NCI-H2196 (cell line): ENCODE measurements at regions not wholly inside any gene's neighbourhood (a gene's known extent, or its start where the extent isn't known, plus 50 kb on each side); places are given as distances from the start of the nearest gene placed in this dataset.

Source experiments
- DNase-seq: peaks from one replicate; lab custom pipeline; 2025; ENCODE audit not compliant: unreplicated experiment; lab: John Stamatoyannopoulos, UW

DNA sequence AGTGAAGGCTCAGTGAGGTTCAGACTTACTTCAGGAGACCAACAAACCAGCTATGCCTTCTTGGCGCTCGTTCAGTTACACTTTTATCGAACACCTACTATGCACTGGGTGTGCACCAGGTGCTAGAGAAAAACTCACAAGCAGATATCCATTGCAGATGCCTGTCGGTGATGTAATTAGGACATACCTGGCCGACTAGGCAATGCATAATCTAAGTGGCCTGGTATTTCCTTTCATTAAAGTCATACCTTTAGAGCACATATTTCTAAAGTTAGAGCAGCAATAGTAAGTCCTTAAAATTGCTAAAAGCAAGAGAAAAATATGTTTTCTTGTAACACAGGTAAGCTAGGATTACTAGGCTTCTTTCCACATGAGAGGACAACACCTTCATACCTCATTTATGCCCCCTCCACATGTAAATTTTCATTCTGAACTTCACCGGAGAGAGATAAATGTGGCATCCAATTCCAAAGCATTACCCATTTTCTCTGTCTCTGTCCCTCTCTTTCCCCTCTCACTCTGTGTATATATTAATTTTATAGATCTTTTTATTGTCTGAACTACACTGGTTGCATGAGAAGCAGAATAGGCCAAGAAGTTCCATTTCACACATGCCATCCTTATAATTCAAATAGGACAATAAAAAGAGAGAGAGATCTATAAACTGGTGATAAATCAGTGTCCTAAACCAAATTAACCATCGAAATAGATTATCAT lies 242.2 kb downstream of the SPTSSA start:
- DNase-seq = no peak

- DNase-seq = no peak
Observed at GRCh38 chr14:34218881-34219280, 243.2 kb downstream of the SPTSSA start.

- DNase-seq = no peak
Observed at GRCh38 chr14:34214961-34215360, 247.1 kb downstream of the SPTSSA start.

DNA sequence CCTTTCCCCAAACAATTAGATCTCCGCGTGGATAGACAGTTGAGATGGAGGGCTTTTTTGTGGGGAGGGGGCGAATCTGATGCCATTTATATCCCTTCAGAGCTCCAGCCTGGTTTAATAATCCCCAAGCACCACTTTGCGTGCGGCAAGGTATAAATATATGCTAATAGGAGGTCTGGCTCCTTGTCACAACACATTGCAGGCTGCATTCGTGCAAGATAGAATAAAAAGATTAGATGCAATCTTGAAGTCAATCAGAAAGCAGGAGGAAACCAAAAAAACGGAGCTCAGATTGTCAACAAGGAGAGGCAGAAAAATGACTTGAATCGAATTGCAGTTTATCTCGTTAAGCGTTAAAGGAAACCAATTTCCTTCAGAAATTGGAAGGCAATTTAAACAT lies 248.7 kb downstream of the SPTSSA start:
- DNase-seq = no peak

- no peak for DNase-seq
Observed at GRCh38 chr14:34212172-34212929, 249.7 kb downstream of the SPTSSA start.

- no peak for DNase-seq
Observed at GRCh38 chr14:34211732-34212131, 250.3 kb downstream of the SPTSSA start.

DNA sequence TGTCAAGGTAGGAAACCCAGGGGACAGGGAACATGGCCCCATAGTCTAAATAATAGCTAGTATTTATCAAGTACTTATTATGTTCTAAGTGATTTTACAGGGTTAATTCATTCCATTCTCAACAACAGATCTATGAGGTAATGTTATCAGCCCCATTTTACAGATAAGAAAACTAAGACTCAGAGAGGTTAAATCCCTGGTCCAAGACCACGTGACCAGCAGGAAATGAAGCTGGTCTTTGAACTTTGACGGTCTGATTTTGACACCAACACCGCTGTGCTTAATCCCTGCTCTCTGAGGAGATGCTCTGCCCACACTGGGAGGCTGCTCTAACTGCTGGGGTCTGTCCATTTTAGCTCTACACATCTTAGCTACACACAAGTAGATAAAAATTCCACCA lies 253.5 kb downstream of the SPTSSA start:
- no peak for DNase-seq

- no peak for DNase-seq
Observed at GRCh38 chr14:34205799-34206198, 254.9 kb upstream of the EGLN3 start.

DNA sequence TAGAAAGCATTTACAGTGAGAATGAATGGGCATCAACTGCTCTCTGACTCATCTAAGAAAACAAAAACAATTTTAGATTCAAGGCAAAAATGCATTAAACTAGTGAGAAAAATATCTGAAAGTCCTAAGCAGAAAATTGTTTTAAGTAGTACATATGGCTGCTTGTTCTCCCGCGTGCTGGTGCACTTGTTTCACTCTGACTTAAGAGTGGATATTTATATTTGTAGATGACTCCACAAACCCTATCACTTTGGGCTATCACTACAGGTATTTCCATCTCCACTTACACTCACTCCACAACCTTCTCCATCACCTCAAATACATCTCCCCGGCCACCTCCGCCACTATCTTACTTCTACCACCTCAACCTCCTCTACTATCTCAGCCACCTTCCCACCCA lies 253.9 kb upstream of the EGLN3 start:
- no peak for DNase-seq

DNA sequence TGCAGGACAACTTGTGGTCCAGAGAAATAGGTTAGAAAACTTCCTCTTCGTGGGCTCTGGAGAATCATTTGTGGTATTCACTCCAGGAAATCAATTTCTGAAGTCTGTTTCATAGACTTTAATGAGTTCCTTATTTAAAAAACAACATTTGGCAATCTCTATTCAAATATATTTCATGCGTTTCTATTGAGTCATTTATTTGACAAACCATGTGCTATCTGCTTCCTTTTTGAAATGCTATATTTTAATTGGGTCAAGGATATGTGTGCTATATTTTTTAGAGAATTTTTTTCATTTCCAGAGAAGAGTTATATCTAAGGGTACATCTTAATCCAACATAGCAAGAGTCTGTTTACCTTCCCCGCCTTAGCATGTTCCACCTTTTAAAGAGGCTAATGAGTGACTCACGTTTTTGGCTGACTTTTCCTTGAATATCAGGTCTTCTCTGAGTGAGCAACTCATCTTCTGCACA lies 252.4 kb upstream of the EGLN3 start:
- no peak for DNase-seq

DNA sequence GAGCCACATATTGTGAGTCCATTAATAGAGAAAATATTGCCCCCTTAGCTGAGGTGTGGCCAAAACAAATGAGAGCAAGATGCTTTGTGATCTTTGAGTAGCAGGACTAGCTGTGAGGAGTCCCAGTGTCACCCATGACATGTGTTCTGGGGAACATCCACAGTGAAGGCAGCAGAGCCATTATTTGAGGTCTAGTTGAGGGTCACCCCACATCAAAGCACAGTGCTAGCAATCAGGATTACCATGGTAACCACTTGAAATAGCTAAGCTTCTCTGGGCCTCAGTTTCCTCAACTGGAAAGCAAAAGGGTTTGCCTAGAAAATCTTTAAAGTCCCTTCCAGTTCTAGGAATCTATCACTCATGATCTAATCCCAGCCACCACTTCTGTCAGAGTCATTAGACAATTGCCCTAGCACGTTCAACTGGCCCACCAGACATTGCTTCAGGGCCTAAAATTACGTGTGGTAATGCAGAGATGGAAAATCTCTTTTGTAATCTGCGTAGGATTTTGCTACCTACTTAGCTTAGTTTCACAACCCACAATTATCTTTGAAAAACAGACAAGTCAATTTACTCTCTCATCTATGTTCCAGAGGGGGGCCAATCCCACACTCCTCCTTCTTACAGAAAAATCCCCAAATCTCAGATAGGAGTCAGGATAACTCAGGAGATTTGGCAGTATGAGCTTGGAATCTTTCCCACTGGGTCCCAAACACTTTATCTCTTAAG lies 251.2 kb upstream of the EGLN3 start:
- DNase-seq = no peak

DNA sequence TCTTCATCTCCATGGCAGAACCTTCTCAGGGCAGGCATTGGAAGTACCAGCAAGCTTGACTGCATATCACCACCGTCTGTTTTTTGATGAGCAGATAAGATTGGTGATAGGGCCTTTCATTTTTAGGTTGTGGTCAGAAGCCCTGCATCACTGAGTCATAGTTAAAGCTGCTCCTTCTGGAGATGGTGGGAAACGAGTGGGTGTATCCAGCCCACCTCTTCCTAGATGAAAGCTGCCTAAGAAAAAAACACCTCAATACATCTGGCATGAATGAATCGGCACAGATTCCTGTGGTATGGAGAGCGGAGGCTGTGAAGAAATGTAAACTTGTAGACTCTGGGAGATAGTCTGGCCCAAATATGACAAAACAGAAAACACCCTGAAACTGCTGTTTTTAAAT lies 248.7 kb upstream of the EGLN3 start:
- no peak for DNase-seq

- no peak for DNase-seq
Observed at GRCh38 chr14:34198096-34198495, 247.2 kb upstream of the EGLN3 start.

DNA sequence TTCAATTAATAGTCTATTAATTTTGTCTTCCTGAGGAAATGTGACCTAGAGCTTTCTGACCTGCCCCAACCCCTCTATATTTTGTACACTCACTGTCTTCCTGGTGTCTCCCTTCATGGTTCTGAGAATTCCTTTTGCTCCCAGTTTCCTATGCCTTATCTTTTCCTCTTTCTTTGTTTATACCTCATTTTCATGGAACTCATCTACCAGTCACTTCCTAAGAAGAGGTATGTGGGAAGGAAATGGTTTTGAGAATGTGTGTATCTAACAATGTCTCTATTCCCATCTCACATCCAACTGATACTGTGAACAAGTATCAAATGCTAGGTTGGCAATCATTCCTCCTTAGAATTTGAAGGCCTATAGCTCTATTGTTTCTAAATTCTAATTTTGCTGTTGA lies 245.1 kb upstream of the EGLN3 start:
- DNase-seq = no peak

- DNase-seq = no peak
Observed at GRCh38 chr14:34190717-34191116, 239.8 kb upstream of the EGLN3 start.

GRCh38 chr14:34189866-34190265 lies 239.0 kb upstream of the EGLN3 start:
- no peak for DNase-seq

DNA sequence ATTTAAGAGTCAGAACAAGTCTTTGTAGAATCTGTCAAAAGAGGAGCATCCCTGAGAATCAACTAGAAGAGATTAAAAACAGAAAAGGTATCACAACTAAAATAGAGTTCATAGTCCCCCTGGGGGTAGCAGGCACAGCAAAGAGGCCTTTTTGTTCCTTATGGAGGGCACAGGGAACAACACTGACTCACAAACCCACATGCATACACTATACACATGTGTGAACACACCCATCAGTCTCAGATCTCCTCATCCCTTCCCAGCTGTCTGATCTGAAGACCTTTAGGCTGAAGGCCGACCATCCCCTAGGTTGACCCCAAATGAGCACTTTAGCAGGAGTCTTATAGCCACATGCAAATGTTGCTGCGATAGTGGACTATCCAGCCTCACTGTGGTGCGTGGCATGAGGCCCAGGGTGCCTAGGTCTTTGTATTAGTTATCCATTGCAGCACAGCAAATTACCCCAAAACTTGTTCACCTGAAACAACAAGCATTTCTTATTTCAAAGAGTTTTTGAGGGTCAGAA lies 236.7 kb upstream of the EGLN3 start:
- no peak for DNase-seq

DNA sequence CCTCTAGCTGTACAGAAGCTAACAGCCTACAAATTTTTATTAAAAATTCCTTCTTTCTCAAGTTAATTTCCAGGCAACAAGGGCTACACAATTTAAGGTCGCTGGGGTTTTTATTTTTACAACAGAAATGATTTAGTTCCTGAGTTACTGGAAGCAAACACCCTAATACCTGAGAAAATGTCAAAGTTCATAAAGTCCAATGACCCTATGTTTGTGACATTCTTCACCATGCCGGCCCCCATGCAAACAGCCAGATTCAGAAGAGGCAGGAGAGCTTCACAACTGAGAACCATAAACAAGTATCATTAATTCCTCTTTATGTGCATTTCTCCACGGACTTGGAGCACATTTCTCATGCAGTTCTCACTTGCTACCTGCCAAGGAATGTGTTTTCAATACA lies 236.2 kb upstream of the EGLN3 start:
- no peak for DNase-seq

GRCh38 chr14:34184126-34184525 lies 233.3 kb upstream of the EGLN3 start:
- DNase-seq = no peak

- no peak for DNase-seq
Observed at GRCh38 chr14:34183478-34183877, 232.6 kb upstream of the EGLN3 start.

DNA sequence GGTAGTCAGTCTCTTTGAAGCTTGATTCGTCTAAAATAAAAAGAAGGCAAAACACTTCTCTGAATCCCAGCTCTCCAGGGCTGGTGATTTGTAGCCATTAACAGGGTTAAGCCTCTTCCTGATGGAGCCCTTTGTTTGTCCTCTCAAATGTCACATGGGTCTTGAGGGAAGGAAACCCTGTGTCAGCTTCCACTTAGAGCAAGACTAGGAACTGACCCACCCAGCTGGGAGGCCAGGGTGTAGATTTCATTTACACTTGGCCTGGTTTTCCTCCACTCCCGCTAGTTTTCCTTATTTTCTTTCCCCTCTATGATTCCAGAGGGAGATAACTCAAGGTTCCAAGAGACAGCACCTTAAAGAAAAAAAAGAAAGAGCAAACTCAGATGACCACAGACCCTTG lies 230.5 kb upstream of the EGLN3 start:
- DNase-seq = peak; percentile 21

DNA sequence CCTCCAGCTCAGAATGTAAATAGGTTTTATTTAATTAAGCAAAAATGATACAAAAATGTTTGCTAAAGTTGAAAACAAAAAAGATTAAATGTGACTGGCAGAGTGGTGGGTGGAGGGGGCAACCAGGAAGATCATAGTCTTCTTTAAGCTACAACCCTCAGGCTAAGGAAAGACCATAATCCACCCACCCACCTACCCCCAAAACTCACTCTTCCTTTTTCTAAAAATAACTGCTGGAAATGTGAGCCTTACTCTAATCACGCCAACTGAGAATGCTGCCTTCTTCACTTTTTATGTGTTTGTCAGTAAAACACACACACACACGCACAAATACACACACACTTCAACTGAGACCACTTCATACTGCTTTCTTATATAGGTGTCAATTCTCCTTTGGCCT lies 230.0 kb upstream of the EGLN3 start:
- DNase-seq = no peak
